ENCODE measurements at regions not wholly inside any gene's neighbourhood (a gene's known extent, or its start where the extent isn't known, plus 50 kb on each side); places are given as distances from the start of the nearest gene placed in this dataset.

- Histone ChIP-seq H4K12ac (ENCODE audit: low read depth, low read length) (no peak overlapping the region), H3K18ac (ENCODE audit: low read length) (no peak overlapping the region), H3K4me1 (ENCODE audit: control insufficient read depth in 1 of 2, insufficient read depth in 2 of 2, low read length in 2 of 2) (no peaks in the 10 kb centered on the region), H2BK12ac (ENCODE audit: low read length) (no peak overlapping the region), H3K9ac (ENCODE audit: low read length) (no peak overlapping the region), H3K4me2 (ENCODE audit: low read length) (no peak overlapping the region), H3K4ac (ENCODE audit: low read depth, low read length) (no peak overlapping the region), H3K79me2 (ENCODE audit: control insufficient read depth, insufficient read depth, low read length, poor library complexity) (no peaks in the 10 kb centered on the region), H3K27me3 (ENCODE audit: insufficient read depth, low read length) (no peaks in the 10 kb centered on the region), H2AFZ (ENCODE audit: insufficient read depth, low read length, poor library complexity) (no peak overlapping the region), H4K8ac (ENCODE audit: low read depth, low read length) (no peak overlapping the region), H3K36me3 (ENCODE audit: control insufficient read depth in 1 of 2, insufficient read depth in 2 of 2, low read length in 2 of 2) (no peaks in the 10 kb centered on the region), H3K23ac (ENCODE audit: low read length) (no peak overlapping the region), H3K4me3 (ENCODE audit: low read depth, low read length) (no peak overlapping the region), H2AK5ac (ENCODE audit: low read length) (no peak overlapping the region), H3K79me1 (ENCODE audit: low read length) (no peaks in the 10 kb centered on the region), H3K27ac (ENCODE audit: low read depth, low read length) (no peak overlapping the region), H4K91ac (ENCODE audit: low read depth, low read length) (no peak overlapping the region), H2BK120ac (ENCODE audit: insufficient read depth, low read length, poor library complexity) (no peak overlapping the region), H3K14ac (ENCODE audit: low read length) (no peak overlapping the region), H3K9me3 (ENCODE audit: insufficient read depth, low read depth, low read length) (peaks cover 2% of the 10 kb centered on the region), H2BK5ac (ENCODE audit: low read depth, low read length, poor library complexity) (no peak overlapping the region)
- no peak for DNase-seq
- no CpG with 5 or more reads among the region's 4 CpGs for WGBS (ENCODE audit: extremely low coverage, insufficient coverage, insufficient read length)
These were observed 151.9 kb upstream of the MCTP2 start for GRCh38 chr15:94079459-94079858.

GRCh38 chr15:94077938-94078337 lies 153.4 kb upstream of the MCTP2 start:
- no CpG with 5 or more reads among the region's 2 CpGs for WGBS (ENCODE audit: extremely low coverage, insufficient coverage, insufficient read length)
- Histone ChIP-seq H2BK5ac (ENCODE audit: low read depth, low read length, poor library complexity) (no peak overlapping the region), H3K27ac (ENCODE audit: low read depth, low read length) (no peak overlapping the region), H3K27me3 (ENCODE audit: insufficient read depth, low read length) (no peaks in the 10 kb centered on the region), H3K18ac (ENCODE audit: low read length) (no peak overlapping the region), H3K79me2 (ENCODE audit: control insufficient read depth, insufficient read depth, low read length, poor library complexity) (no peaks in the 10 kb centered on the region), H3K79me1 (ENCODE audit: low read length) (no peaks in the 10 kb centered on the region), H3K4me2 (ENCODE audit: low read length) (no peak overlapping the region), H3K36me3 (ENCODE audit: control insufficient read depth in 1 of 2, insufficient read depth in 2 of 2, low read length in 2 of 2) (no peaks in the 10 kb centered on the region), H3K14ac (ENCODE audit: low read length) (no peak overlapping the region), H3K9ac (ENCODE audit: low read length) (no peak overlapping the region), H2BK12ac (ENCODE audit: low read length) (no peak overlapping the region), H3K4ac (ENCODE audit: low read depth, low read length) (no peak overlapping the region), H3K23ac (ENCODE audit: low read length) (no peak overlapping the region), H3K4me3 (ENCODE audit: low read depth, low read length) (no peak overlapping the region), H3K4me1 (ENCODE audit: control insufficient read depth in 1 of 2, insufficient read depth in 2 of 2, low read length in 2 of 2) (no peaks in the 10 kb centered on the region), H4K8ac (ENCODE audit: low read depth, low read length) (no peak overlapping the region), H2AK5ac (ENCODE audit: low read length) (no peak overlapping the region), H2BK120ac (ENCODE audit: insufficient read depth, low read length, poor library complexity) (no peak overlapping the region), H4K91ac (ENCODE audit: low read depth, low read length) (no peak overlapping the region), H3K9me3 (ENCODE audit: insufficient read depth, low read depth, low read length) (no peaks in the 10 kb centered on the region), H2AFZ (ENCODE audit: insufficient read depth, low read length, poor library complexity) (no peak overlapping the region), H4K12ac (ENCODE audit: low read depth, low read length) (no peak overlapping the region)
- no peak for DNase-seq

- H4K91ac ChIP-seq (ENCODE audit: low read depth, low read length) = no peak overlapping the region
- H3K4ac ChIP-seq (ENCODE audit: low read depth, low read length) = no peak overlapping the region
- no peak overlapping the region for H3K27ac ChIP-seq (ENCODE audit: low read depth, low read length)
- no peak overlapping the region for H3K18ac ChIP-seq (ENCODE audit: low read length)
- H3K27me3 ChIP-seq (ENCODE audit: insufficient read depth, low read length) = no peaks in the 10 kb centered on the region
- no peaks in the 10 kb centered on the region for H3K4me1 ChIP-seq (ENCODE audit: control insufficient read depth in 1 of 2, insufficient read depth in 2 of 2, low read length in 2 of 2)
- no peak overlapping the region for H2AFZ ChIP-seq (ENCODE audit: insufficient read depth, low read length, poor library complexity)
- H3K4me3 ChIP-seq (ENCODE audit: low read depth, low read length) = no peak overlapping the region
- H2BK120ac ChIP-seq (ENCODE audit: insufficient read depth, low read length, poor library complexity) = no peak overlapping the region
- H4K8ac ChIP-seq (ENCODE audit: low read depth, low read length) = no peak overlapping the region
- H2AK5ac ChIP-seq (ENCODE audit: low read length) = no peak overlapping the region
- no CpG with 5 or more reads among the region's 9 CpGs for WGBS (ENCODE audit: extremely low coverage, insufficient coverage, insufficient read length)
- no peak overlapping the region for H3K14ac ChIP-seq (ENCODE audit: low read length)
- H3K79me2 ChIP-seq (ENCODE audit: control insufficient read depth, insufficient read depth, low read length, poor library complexity) = no peaks in the 10 kb centered on the region
- no peak overlapping the region for H3K4me2 ChIP-seq (ENCODE audit: low read length)
- no peak overlapping the region for H2BK12ac ChIP-seq (ENCODE audit: low read length)
- H3K9ac ChIP-seq (ENCODE audit: low read length) = no peak overlapping the region
- no peak overlapping the region for H2BK5ac ChIP-seq (ENCODE audit: low read depth, low read length, poor library complexity)
- H3K9me3 ChIP-seq (ENCODE audit: insufficient read depth, low read depth, low read length) = peaks cover 3% of the 10 kb centered on the region
- DNase-seq = no peak
- no peaks in the 10 kb centered on the region for H3K36me3 ChIP-seq (ENCODE audit: control insufficient read depth in 1 of 2, insufficient read depth in 2 of 2, low read length in 2 of 2)
- no peak overlapping the region for H3K23ac ChIP-seq (ENCODE audit: low read length)
- H4K12ac ChIP-seq (ENCODE audit: low read depth, low read length) = no peak overlapping the region
- H3K79me1 ChIP-seq (ENCODE audit: low read length) = no peaks in the 10 kb centered on the region
These were observed 156.0 kb upstream of the MCTP2 start for GRCh38 chr15:94075349-94075748.

GRCh38 chr15:94070356-94071295 lies 160.7 kb upstream of the MCTP2 start:
- Histone ChIP-seq H3K4ac (ENCODE audit: low read depth, low read length) (no peak overlapping the region), H3K27me3 (ENCODE audit: insufficient read depth, low read length) (no peaks in the 10 kb centered on the region), H2BK5ac (ENCODE audit: low read depth, low read length, poor library complexity) (no peak overlapping the region), H2BK120ac (ENCODE audit: insufficient read depth, low read length, poor library complexity) (no peak overlapping the region), H3K14ac (ENCODE audit: low read length) (no peak overlapping the region), H3K9me3 (ENCODE audit: insufficient read depth, low read depth, low read length) (peaks cover 3% of the 10 kb centered on the region), H3K23ac (ENCODE audit: low read length) (no peak overlapping the region), H4K8ac (ENCODE audit: low read depth, low read length) (no peak overlapping the region), H3K18ac (ENCODE audit: low read length) (no peak overlapping the region), H3K79me1 (ENCODE audit: low read length) (no peaks in the 10 kb centered on the region), H3K4me3 (ENCODE audit: low read depth, low read length) (no peak overlapping the region), H4K91ac (ENCODE audit: low read depth, low read length) (no peak overlapping the region), H4K12ac (ENCODE audit: low read depth, low read length) (no peak overlapping the region), H3K9ac (ENCODE audit: low read length) (no peak overlapping the region), H3K4me1 (ENCODE audit: control insufficient read depth in 1 of 2, insufficient read depth in 2 of 2, low read length in 2 of 2) (no peaks in the 10 kb centered on the region), H2AFZ (ENCODE audit: insufficient read depth, low read length, poor library complexity) (no peak overlapping the region), H2BK12ac (ENCODE audit: low read length) (no peak overlapping the region), H3K27ac (ENCODE audit: low read depth, low read length) (no peak overlapping the region), H3K79me2 (ENCODE audit: control insufficient read depth, insufficient read depth, low read length, poor library complexity) (no peaks in the 10 kb centered on the region), H3K36me3 (ENCODE audit: control insufficient read depth in 1 of 2, insufficient read depth in 2 of 2, low read length in 2 of 2) (no peaks in the 10 kb centered on the region), H3K4me2 (ENCODE audit: low read length) (no peak overlapping the region), H2AK5ac (ENCODE audit: low read length) (no peak overlapping the region)
- no CpG with 5 or more reads among the region's 19 CpGs for WGBS (ENCODE audit: extremely low coverage, insufficient coverage, insufficient read length)
- DNase-seq = peak in 1 of 2 donors; percentile 35

Measured in trophoblast cell (in vitro differentiated cells and primary cell).